Keratinocyte (primary cell): ENCODE measurements at regions not wholly inside any gene's neighbourhood (a gene's known extent, or its start where the extent isn't known, plus 50 kb on each side); places are given as distances from the start of the nearest gene placed in this dataset.

ENCODE experiments used
- DNase-seq: peaks from one replicate; pipeline ENCODE4 v3.0.0-alpha.2; 2011; ENCODE audit warnings: low read depth, missing footprints, low spot score
- FAIRE-seq: peaks from 2 replicates; lab custom pipeline; 2011; peaks lifted over from hg19 to GRCh38; lab: Jason Lieb, UNC
- H2AFZ ChIP-seq: 2 replicates; pipeline ENCODE4 v1.6.0; 2012; ENCODE audit warnings: low read length, control low read depth, inconsistent platforms; ENCODE audit not compliant: control insufficient read depth
- H3K27ac ChIP-seq: 2 replicates; pipeline ENCODE4 v1.5.1; 2011; ENCODE audit warnings: low read length; ENCODE audit not compliant: control insufficient read depth, insufficient read depth
- H3K27me3 ChIP-seq: 3 replicates; pipeline ENCODE4 v1.6.0; 2011; ENCODE audit warnings: low read length; ENCODE audit not compliant: control insufficient read depth, insufficient read depth; ENCODE audit errors: extremely low read depth
- H3K36me3 ChIP-seq, 2 experiments: 2 replicates in 1 of 2; 3 replicates in 1 of 2; pipeline ENCODE4 v1.5.1; 2011; ENCODE audit warnings: low read length in 2 of 2, mild to moderate bottlenecking in 1 of 2; ENCODE audit not compliant: control insufficient read depth in 2 of 2, insufficient read depth in 2 of 2; ENCODE audit errors: extremely low read depth in 1 of 2
- H3K4me1 ChIP-seq: 3 replicates; pipeline ENCODE4 v1.5.1; 2011; ENCODE audit warnings: low read length; ENCODE audit not compliant: control insufficient read depth, insufficient read depth; ENCODE audit errors: extremely low read depth
- H3K4me2 ChIP-seq: 3 replicates; pipeline ENCODE4 v1.6.0; 2011; ENCODE audit warnings: low read depth, low read length; ENCODE audit not compliant: control insufficient read depth, insufficient read depth; ENCODE audit errors: extremely low read depth
- H3K4me3 ChIP-seq, 3 experiments: fragments of 200-600 bp in 1 of 3; sonication (generic) in 1 of 3; 2 replicates in 2 of 3; 3 replicates in 1 of 3; pipeline ENCODE4 v1.5.1; 2011 to 2016; ENCODE audit warnings: low read length in 3 of 3, mild to moderate bottlenecking in 3 of 3, control low read depth in 2 of 3, inconsistent platforms in 1 of 3, low read depth in 1 of 3, mixed read lengths in 1 of 3, mixed run types in 1 of 3, moderate library complexity in 1 of 3; ENCODE audit not compliant: control insufficient read depth in 2 of 3, insufficient read depth in 2 of 3; ENCODE audit errors: extremely low read depth in 1 of 3
- H3K79me2 ChIP-seq: 2 replicates; pipeline ENCODE4 v1.6.0; 2012; ENCODE audit warnings: low read length; ENCODE audit not compliant: control insufficient read depth, insufficient read depth
- H3K9ac ChIP-seq: 3 replicates; pipeline ENCODE4 v1.6.0; 2011; ENCODE audit warnings: low read length; ENCODE audit not compliant: control insufficient read depth, insufficient read depth; ENCODE audit errors: extremely low read depth
- H3K9me1 ChIP-seq: 3 replicates; pipeline ENCODE4 v1.6.0; 2011; ENCODE audit warnings: low read length; ENCODE audit not compliant: control insufficient read depth, insufficient read depth; ENCODE audit errors: extremely low read depth
- H3K9me3 ChIP-seq: 2 replicates; pipeline ENCODE4 v1.5.1; 2012; ENCODE audit warnings: low read depth, low read length; ENCODE audit not compliant: control insufficient read depth
- H4K20me1 ChIP-seq: 3 replicates; pipeline ENCODE4 v1.6.0; 2011; ENCODE audit warnings: low read length; ENCODE audit not compliant: control insufficient read depth, insufficient read depth; ENCODE audit errors: extremely low read depth
- CTCF ChIP-seq, 3 experiments: IDR thresholded peaks in 1 of 3; conservative IDR thresholded peaks in 1 of 3; optimal IDR thresholded peaks in 1 of 3; 2 replicates in 2 of 3; 3 replicates in 1 of 3; pipeline versions ENCODE3 to v1.5.1; 2011; ENCODE audit warnings: low read length in 3 of 3, mild to moderate bottlenecking in 3 of 3, moderate library complexity in 2 of 3, control low read depth in 1 of 3, inconsistent platforms in 1 of 3; ENCODE audit not compliant: insufficient read depth in 2 of 3; ENCODE audit errors: extremely low read depth in 1 of 3
- EZH2 ChIP-seq: IDR thresholded peaks from one replicate; pipeline ENCODE4 v1.6.1; 2012; ENCODE audit warnings: inconsistent platforms, mild to moderate bottlenecking, low read length, moderate library complexity
- dilution Hi-C: fragments of 300-500 bp; cut with MboI; formaldehyde crosslinking; loops from one replicate; pipeline ENCODE4 v1.7.0; 2020; ENCODE audit warnings: low sequenced_read_pairs; ENCODE audit not compliant: extremely low pct_ligation_motif_present

GRCh38 chr15:47529241-47529640 is 188.1 kb upstream of the SEMA6D start:
- TF ChIP-seq EZH2 (no peak), CTCF (optimal IDR thresholded peaks at IDR 0.05 in 1 of 3, IDR thresholded peaks at IDR 0.05 in 1 of 3, conservative IDR thresholded peaks at IDR 0.05 in 1 of 3; ENCODE audit: extremely low read depth in 1 of 3, insufficient read depth in 2 of 3, low read length in 3 of 3) (no peak)
- dilution Hi-C loops = no loop called here
- DNase-seq (no peak), FAIRE-seq (no peak)
- Histone ChIP-seq H3K27me3 (no peaks in the 10 kb centered on the region), H3K4me1 (no peaks in the 10 kb centered on the region), H3K36me3 (no peaks in the 10 kb centered on the region), H3K4me2 (no peak overlapping the region), H3K9ac (no peak overlapping the region), H2AFZ (no peak overlapping the region), H3K27ac (no peak overlapping the region), H3K4me3 (no peak overlapping the region), H3K9me1 (no peaks in the 10 kb centered on the region), H3K79me2 (no peaks in the 10 kb centered on the region), H3K9me3 (no peaks in the 10 kb centered on the region), H4K20me1 (no peaks in the 10 kb centered on the region)

- FAIRE-seq = no peak
- Histone ChIP-seq H3K79me2 (no peaks in the 10 kb centered on the region), H3K4me3 (no peak overlapping the region), H3K9ac (no peak overlapping the region), H3K9me3 (no peaks in the 10 kb centered on the region), H3K4me2 (no peak overlapping the region), H3K9me1 (no peaks in the 10 kb centered on the region), H3K4me1 (no peaks in the 10 kb centered on the region), H2AFZ (no peak overlapping the region), H3K27me3 (no peaks in the 10 kb centered on the region), H4K20me1 (no peaks in the 10 kb centered on the region), H3K36me3 (no peaks in the 10 kb centered on the region), H3K27ac (no peak overlapping the region)
- TF ChIP-seq EZH2 (no peak), CTCF (optimal IDR thresholded peaks at IDR 0.05 in 1 of 3, IDR thresholded peaks at IDR 0.05 in 1 of 3, conservative IDR thresholded peaks at IDR 0.05 in 1 of 3; ENCODE audit: extremely low read depth in 1 of 3, insufficient read depth in 2 of 3, low read length in 3 of 3) (no peak)
- no peak for DNase-seq
- dilution Hi-C loops = no loop called here
These were observed 182.6 kb upstream of the SEMA6D start for GRCh38 chr15:47534673-47535072.
